ENCODE measurements at regions not wholly inside any gene's neighbourhood (a gene's known extent, or its start where the extent isn't known, plus 50 kb on each side); places are given as distances from the start of the nearest gene placed in this dataset.

DNA sequence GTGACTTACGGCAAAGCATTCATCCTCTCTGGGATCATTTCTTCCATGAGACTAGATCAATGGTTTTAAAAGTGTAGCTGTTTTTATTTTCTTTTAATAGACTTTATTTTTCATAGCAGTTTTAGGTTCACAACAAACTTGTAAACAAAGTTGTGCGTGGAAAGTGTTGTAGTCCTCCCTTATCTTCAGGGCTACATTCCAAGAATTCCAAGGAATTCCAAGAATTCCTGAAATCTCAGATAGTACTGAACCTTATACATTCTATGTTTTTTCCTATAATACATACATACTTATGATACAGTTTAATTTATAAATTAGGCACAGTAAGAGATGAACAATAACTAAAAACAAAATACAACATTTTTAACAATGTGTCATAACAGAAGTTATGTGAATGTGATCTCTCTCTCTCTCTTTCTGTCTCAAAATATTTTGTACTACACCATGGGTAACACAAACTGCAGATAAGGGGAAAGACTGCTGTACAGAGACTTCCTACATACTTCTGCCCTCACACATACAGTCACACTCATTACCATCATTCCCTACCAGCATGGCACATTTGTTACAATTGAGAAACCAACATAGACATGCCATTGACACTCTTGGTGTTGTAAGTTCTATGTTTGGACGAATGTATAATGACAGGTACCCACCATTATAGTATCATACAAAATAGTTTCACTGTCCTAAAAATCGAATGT lies 1933.2 kb upstream of the WWC1 start:
- DNase-seq (ENCODE audit: extremely low read depth, low read depth, low spot score), result no peak

GRCh38 chr5:166363087-166363760 lies 1928.2 kb upstream of the WWC1 start:
- DNase-seq (ENCODE audit: extremely low read depth, low read depth, low spot score), result no peak

DNA sequence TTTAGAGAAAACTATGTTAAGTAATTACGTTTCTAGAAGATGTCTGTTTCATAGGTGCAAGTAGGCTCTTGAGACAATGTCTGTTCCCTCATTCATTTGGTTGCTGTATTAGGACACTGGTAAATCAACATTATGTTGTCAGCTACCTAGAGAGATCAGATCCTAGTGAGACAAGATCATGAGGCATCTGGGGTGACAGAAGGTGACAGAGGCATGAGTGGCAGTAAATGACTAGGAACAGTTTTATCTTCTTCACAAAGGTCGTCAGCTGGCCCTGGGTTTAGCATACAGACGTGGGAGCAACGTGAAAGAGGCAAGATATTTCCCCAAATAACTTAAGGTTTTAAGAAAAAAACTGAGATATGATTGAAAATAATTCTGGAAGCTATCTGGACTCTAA lies 1926.3 kb upstream of the WWC1 start:
- no peak for DNase-seq (ENCODE audit: extremely low read depth, low read depth, low spot score)

DNA sequence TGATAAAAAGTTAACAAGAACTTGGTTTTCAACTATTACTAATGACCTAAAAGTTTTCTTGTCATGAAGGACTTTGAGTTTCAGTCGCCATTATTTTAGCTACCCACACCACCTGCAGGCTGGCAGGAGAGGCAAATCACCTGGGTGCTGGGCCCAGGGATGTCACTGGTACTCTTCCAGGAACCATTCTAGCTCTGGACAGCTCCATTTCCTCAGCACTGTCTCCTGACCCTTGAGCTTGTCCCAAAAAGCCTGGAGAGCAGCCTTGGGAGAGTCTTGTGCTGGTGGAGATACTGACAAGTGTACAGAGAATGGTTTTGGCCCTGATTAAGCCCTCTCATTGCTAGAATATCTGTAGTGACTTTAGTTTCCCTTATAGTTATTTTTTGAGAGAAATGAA lies 1924.1 kb upstream of the WWC1 start:
- DNase-seq (ENCODE audit: extremely low read depth, low read depth, low spot score), result no peak

- no peak for DNase-seq (ENCODE audit: extremely low read depth, low read depth, low spot score)
Observed at GRCh38 chr5:166369346-166369745, 1922.1 kb upstream of the WWC1 start.

- no peak for DNase-seq (ENCODE audit: extremely low read depth, low read depth, low spot score)
Observed at GRCh38 chr5:166369807-166370206, 1921.6 kb upstream of the WWC1 start.

GRCh38 chr5:166370928-166371690 lies 1920.3 kb upstream of the WWC1 start:
- DNase-seq (ENCODE audit: extremely low read depth, low read depth, low spot score), result no peak

GRCh38 chr5:166373817-166374216 lies 1917.6 kb upstream of the WWC1 start:
- no peak for DNase-seq (ENCODE audit: extremely low read depth, low read depth, low spot score)

DNA sequence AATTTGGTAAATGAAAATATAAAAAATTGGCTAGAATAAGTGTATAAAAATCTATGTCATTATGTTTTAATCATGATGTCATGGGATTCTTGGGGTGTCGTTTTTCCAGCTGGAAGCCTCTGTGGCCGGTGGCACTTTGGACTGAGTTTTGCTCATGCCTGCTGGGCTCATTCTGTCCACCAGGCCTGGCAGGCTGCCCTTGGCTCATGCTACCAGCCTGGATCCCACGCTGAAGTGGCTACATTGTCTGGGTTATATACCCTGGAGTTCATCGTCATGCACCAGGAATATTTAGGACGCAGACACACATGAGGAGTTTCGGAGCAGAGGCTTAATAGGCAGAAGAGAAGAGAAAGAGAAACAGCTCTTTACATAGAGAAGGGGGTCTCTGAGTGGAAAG lies 1913.7 kb upstream of the WWC1 start:
- DNase-seq (ENCODE audit: extremely low read depth, low read depth, low spot score), result no peak

GRCh38 chr5:166379517-166379916 lies 1911.9 kb upstream of the WWC1 start:
- no peak for DNase-seq (ENCODE audit: extremely low read depth, low read depth, low spot score)

GRCh38 chr5:166382031-166382430 lies 1909.4 kb upstream of the WWC1 start:
- no peak for DNase-seq (ENCODE audit: extremely low read depth, low read depth, low spot score)

DNA sequence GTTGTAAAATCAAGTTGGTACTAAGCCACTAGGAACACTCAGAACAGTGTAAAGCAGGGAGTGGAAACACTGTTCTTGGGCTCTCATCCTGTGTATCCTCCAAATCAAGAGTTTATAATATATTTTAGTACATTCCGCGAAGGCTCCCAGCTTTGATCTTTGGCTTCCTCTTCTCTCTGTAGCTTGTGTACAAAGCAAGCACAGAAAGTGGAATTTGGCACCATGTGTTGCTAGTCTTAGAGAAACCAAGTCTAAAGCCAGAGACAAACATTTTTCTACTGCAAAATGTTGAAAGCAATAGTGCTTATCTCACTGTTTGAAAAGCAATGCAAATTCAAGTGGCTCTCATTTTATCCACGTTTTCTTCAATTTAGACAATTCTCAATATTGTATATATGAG lies 1893.3 kb upstream of the WWC1 start:
- no peak for DNase-seq (ENCODE audit: extremely low read depth, low read depth, low spot score)

DNA sequence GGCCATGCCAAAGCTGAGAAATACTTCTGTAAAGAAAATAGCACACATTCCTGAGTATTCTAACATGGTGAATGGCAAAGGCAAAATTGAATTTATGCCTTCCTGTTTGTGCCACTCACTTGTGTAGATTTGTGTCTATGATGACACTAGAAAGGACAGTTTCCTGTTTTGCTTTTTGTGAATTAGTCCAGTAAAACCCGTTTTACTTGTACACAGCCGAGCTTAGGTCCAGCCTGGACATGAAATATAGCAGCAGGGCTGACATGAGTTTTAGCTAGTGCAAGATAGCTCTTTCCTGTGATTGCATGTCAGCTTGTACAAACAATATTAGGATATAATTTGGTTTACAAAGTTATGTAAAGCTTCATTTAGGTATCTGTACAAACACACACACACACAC lies 1891.7 kb upstream of the WWC1 start:
- DNase-seq (ENCODE audit: extremely low read depth, low read depth, low spot score), result no peak

- no peak for DNase-seq (ENCODE audit: extremely low read depth, low read depth, low spot score)
Observed at GRCh38 chr5:166401391-166401790, 1890.1 kb upstream of the WWC1 start.

- DNase-seq (ENCODE audit: extremely low read depth, low read depth, low spot score), result no peak
Observed at GRCh38 chr5:166412191-166412590, 1879.3 kb upstream of the WWC1 start.

- DNase-seq (ENCODE audit: extremely low read depth, low read depth, low spot score), result no peak
Observed at GRCh38 chr5:166427211-166427610, 1864.2 kb upstream of the WWC1 start.

GRCh38 chr5:166428264-166428803 lies 1863.1 kb upstream of the WWC1 start:
- DNase-seq (ENCODE audit: extremely low read depth, low read depth, low spot score), result no peak

GRCh38 chr5:166430491-166431319 lies 1860.7 kb upstream of the WWC1 start:
- DNase-seq (ENCODE audit: extremely low read depth, low read depth, low spot score), result no peak

DNA sequence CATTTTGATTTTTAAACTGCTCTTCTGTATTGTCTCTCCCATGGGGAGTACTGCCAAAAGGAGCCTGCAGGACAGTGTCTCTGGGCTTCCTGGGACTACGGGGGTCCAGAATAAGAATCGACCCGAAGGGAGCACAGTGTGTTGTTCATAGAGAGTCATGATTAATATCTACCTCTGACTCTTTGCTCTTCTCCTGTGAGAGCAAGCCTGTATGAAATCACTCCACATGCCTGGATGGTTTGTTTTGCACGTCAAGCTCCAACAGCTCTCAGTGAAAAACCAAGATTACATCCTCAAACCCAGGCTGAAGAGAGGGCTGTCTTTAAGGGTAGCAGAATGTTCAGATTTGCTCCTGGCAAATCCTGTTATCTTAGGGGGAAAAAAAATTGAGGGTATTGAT lies 1860.0 kb upstream of the WWC1 start:
- DNase-seq (ENCODE audit: extremely low read depth, low read depth, low spot score), result no peak

GRCh38 chr5:166433679-166434078 lies 1857.8 kb upstream of the WWC1 start:
- no peak for DNase-seq (ENCODE audit: extremely low read depth, low read depth, low spot score)

DNA sequence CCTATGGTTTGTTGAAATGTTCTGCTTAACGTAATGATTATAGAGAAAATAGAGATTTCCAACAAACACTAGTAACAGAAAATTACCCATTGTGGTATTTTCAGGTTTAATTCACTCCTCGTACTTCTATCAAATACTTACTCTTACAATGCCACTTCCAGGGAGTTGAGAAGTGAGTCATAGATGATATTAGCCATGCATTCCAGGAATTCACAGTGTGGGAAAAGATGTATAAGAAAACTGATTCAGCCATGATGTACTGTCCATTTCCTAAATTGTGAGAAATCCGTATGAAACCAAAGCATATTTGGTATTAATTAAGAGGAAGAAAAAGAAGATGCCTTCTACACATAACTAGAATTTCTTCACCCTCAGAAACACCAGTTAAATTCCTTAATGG lies 1854.6 kb upstream of the WWC1 start:
- DNase-seq (ENCODE audit: extremely low read depth, low read depth, low spot score), result no peak
